Large intestine (tissue), 3 donors: ENCODE measurements at regions not wholly inside any gene's neighbourhood (a gene's known extent, or its start where the extent isn't known, plus 50 kb on each side); places are given as distances from the start of the nearest gene placed in this dataset.
"Not testable (repeated sequence)": the region's sequence is repeated elsewhere in the genome, so short reads cannot be mapped to it uniquely, and the experiment has no call there.

Experiments
- DNase-seq, 2 donors: peaks; one replicate each; pipeline versions ENCODE4 v3.0.0 to v3.0.0-alpha.2; 2013
- H3K27ac ChIP-seq: one replicate; pipeline ENCODE4 v1.5.1; 2013; ENCODE audit warnings: low read length
- H3K27me3 ChIP-seq: 2 replicates; pipeline ENCODE4 v1.6.1; 2013; ENCODE audit warnings: low read length; ENCODE audit not compliant: control insufficient read depth, insufficient read depth
- H3K36me3 ChIP-seq: 2 replicates; pipeline ENCODE4 v1.6.1; 2013; ENCODE audit warnings: low read length; ENCODE audit not compliant: control insufficient read depth, insufficient read depth
- H3K4me1 ChIP-seq: one replicate; pipeline ENCODE4 v1.6.1; 2013; ENCODE audit warnings: low read length; ENCODE audit not compliant: control insufficient read depth, insufficient read depth
- H3K4me3 ChIP-seq: one replicate; pipeline ENCODE4 v1.5.1; 2013; ENCODE audit warnings: low read length
- H3K9me3 ChIP-seq: one replicate; pipeline ENCODE4 v1.6.1; 2013; ENCODE audit warnings: mild to moderate bottlenecking, low read depth, low read length, moderate library complexity; ENCODE audit not compliant: control insufficient read depth
- WGBS: methylation state at CpG from one replicate; pipeline ENCODE4 v1.1.5; 2013; ENCODE audit warnings: low lambda C conversion rate; ENCODE audit not compliant: insufficient coverage; 5-methylcytosine and 5-hydroxymethylcytosine counted together

DNA sequence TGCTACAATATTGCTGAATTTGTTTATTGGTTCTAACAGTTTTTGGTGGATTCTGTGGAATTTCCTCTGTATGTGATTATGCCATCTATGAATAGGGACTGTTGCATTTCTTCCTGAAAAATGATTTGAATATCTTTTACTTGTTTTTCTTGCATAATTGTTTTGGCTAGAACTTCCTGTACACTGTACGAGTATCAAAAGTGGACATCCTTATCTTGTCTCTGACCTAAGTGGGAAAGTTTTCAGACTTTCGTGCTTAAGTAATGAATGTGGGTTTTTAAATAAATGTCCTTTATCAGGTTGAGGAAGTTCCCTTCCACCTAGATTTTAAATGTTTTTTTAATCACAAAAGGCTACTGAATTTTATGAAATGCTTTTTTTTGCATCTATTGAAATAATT lies 203.8 kb upstream of the ATP10A start:
- no peak for DNase-seq
- no peaks in the 10 kb centered on the region for H3K9me3 ChIP-seq
- whole genome bisulfite sequencing = no CpG with 5 or more reads among the region's 2 CpGs
- H3K36me3 ChIP-seq = no peaks in the 10 kb centered on the region
- H3K4me1 ChIP-seq = no peaks in the 10 kb centered on the region
- no peaks in the 10 kb centered on the region for H3K27me3 ChIP-seq
- H3K27ac ChIP-seq = no peak overlapping the region
- H3K4me3 ChIP-seq = no peak overlapping the region

GRCh38 chr15:26065723-26066122 lies 202.6 kb upstream of the ATP10A start:
- Histone ChIP-seq H3K36me3 (no peaks in the 10 kb centered on the region), H3K27ac (no peak overlapping the region), H3K9me3 (no peaks in the 10 kb centered on the region), H3K27me3 (no peaks in the 10 kb centered on the region), H3K4me3 (no peak overlapping the region), H3K4me1 (no peaks in the 10 kb centered on the region)
- no CpG with 5 or more reads among the region's 2 CpGs for WGBS
- no peak for DNase-seq

GRCh38 chr15:26061248-26061647 lies 198.1 kb upstream of the ATP10A start:
- DNase-seq = no peak
- no peak overlapping the region for H3K4me3 ChIP-seq
- WGBS = 88% methylated on average over 1 of the region's 4 CpGs

GRCh38 chr15:26056766-26057165 lies 193.6 kb upstream of the ATP10A start:
- H3K4me1 ChIP-seq, H3K4me3 ChIP-seq, H3K36me3 ChIP-seq, H3K27ac ChIP-seq, H3K27me3 ChIP-seq, H3K9me3 ChIP-seq, DNase-seq: not testable (repeated sequence)
- WGBS = no CpG with 5 or more reads among the region's 29 CpGs

More at GRCh38 chr15:26061248-26061647, 198.1 kb upstream of the ATP10A start:
- H3K27ac ChIP-seq = no peak overlapping the region
- H3K9me3 ChIP-seq = peaks cover 3% of the 10 kb centered on the region
- H3K4me1 ChIP-seq = no peaks in the 10 kb centered on the region
- H3K27me3 ChIP-seq = no peaks in the 10 kb centered on the region
- H3K36me3 ChIP-seq = no peaks in the 10 kb centered on the region

GRCh38 chr15:26051761-26052675 lies 188.9 kb upstream of the ATP10A start:
- peaks cover 3% of the 10 kb centered on the region for H3K9me3 ChIP-seq
- no peak overlapping the region for H3K4me3 ChIP-seq
- no peaks in the 10 kb centered on the region for H3K36me3 ChIP-seq
- H3K27me3 ChIP-seq = no peaks in the 10 kb centered on the region
- no peak overlapping the region for H3K27ac ChIP-seq
- no peak for DNase-seq
- WGBS = 86% methylated on average over 1 of the region's 14 CpGs
- H3K4me1 ChIP-seq = no peaks in the 10 kb centered on the region

DNA sequence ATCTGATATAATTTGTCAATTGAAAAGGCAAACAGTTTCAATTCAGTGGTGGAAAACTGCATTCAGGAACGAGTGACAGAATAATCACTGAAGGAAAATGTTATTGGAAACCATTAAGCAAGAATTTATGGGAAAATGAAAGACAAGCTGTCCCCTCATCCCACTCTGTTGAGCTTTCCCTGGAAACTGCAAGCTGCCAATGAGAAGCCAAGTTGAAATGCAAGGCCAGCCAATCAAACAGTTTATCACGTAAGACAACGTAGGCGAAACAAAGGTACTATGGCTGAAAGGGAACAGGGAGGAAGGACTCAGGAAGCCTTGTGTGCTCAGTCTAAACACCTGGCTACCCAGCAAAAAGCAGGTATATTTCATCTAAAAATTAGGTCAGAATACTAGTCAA lies 187.9 kb upstream of the ATP10A start:
- H3K4me3 ChIP-seq = no peak overlapping the region

DNA sequence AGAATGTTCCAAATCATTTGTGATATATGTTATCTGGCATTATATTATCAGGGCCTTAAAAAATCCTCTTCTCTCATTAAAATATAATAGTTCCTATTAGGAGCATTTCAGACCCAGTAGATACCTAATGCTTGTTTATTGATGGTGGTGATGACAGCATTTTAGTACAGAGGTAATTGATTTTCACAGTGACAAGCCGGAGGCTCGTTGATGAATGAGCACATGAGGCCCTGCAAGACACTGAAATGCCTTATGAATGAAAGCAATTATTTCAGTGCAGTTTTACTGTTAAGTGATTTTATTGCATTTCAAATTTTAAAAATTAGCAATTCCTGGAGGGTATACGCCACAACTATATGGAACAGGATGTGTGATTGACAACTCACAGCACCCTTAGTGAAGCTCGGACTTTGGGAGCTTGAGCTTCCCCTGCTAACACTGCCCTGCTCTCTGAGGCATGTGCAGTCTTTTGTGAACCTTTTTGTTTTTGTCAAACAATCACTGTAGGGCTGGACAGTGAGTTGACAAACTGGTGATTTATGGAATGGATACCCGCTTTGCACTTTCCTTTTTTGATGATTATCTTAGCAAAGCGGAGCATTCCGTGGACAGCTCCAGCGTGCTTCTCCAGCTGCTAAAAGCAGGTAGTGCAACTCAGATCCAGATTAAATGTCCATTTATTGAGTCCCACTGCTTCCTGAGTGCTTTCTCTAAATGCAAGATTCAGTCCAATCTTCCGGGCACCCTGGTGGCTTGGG lies 187.0 kb upstream of the ATP10A start:
- H3K36me3 ChIP-seq = no peaks in the 10 kb centered on the region
- H3K27ac ChIP-seq = no peak overlapping the region
- H3K4me3 ChIP-seq = no peak overlapping the region
- WGBS = 40% methylated on average over 3 of the region's 9 CpGs
- no peaks in the 10 kb centered on the region for H3K27me3 ChIP-seq
- H3K4me1 ChIP-seq = no peaks in the 10 kb centered on the region
- no peaks in the 10 kb centered on the region for H3K9me3 ChIP-seq
- no peak for DNase-seq

More for the DNA sequence above, 187.9 kb upstream of the ATP10A start:
- H3K9me3 ChIP-seq = no peaks in the 10 kb centered on the region
- 68% methylated on average over 3 of the region's 4 CpGs for WGBS
- no peaks in the 10 kb centered on the region for H3K36me3 ChIP-seq
- H3K27me3 ChIP-seq = no peaks in the 10 kb centered on the region
- DNase-seq = no peak
- no peaks in the 10 kb centered on the region for H3K4me1 ChIP-seq
- no peak overlapping the region for H3K27ac ChIP-seq

DNA sequence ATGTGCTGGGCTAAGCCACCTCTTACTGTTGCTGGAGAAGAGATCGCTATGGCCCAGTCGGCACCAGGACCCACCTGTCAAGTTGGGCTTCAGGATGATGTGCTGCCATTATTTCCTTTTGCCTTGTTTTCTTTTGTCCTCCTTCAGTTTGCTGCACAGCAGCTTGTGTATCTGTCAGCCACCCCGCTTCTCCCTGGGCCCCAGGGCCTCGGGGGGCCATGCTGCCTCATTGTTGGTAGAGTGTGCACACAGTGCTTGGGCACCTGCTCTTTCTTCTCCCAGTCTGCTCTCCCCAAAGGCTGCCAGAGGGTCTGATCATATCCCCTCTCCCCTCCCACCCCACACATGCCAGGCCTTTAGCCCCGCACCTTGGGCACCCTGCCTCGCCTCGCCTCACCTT lies 185.5 kb upstream of the ATP10A start:
- WGBS = 100% methylated on average over 3 of the region's 7 CpGs
- H3K9me3 ChIP-seq = no peaks in the 10 kb centered on the region
- no peaks in the 10 kb centered on the region for H3K4me1 ChIP-seq

DNA sequence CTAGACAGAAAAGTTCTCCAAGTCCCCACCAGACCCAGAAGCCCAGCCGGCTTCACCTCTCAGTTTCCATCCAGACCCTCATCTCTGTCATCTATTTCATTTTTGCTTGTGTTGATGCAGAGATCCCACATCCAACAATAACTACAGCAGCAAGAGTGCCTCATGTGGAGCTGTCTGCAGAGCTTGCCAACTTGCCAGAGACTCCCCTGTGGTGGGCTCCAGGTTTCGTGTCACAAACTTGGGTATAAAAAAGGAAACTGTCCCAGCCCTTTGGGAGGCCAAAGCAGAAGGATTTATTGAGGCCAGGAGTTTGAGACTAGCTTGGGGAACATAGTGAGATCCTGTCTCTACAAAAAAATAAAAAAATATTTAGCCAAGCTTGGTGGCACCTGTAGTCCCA lies 182.4 kb upstream of the ATP10A start:
- H3K27ac ChIP-seq = no peak overlapping the region
- no peaks in the 10 kb centered on the region for H3K27me3 ChIP-seq
- no peaks in the 10 kb centered on the region for H3K4me1 ChIP-seq
- WGBS = no CpG with 5 or more reads among the region's 2 CpGs
- DNase-seq = no peak
- H3K4me3 ChIP-seq = no peak overlapping the region
- no peaks in the 10 kb centered on the region for H3K36me3 ChIP-seq
- H3K9me3 ChIP-seq = no peaks in the 10 kb centered on the region

More for the DNA sequence above, 185.5 kb upstream of the ATP10A start:
- no peak overlapping the region for H3K27ac ChIP-seq
- H3K27me3 ChIP-seq = no peaks in the 10 kb centered on the region
- no peak overlapping the region for H3K4me3 ChIP-seq
- H3K36me3 ChIP-seq = no peaks in the 10 kb centered on the region
- DNase-seq = no peak

GRCh38 chr15:26043018-26043417 lies 179.9 kb upstream of the ATP10A start:
- Histone ChIP-seq H3K27me3 (no peaks in the 10 kb centered on the region), H3K36me3 (no peaks in the 10 kb centered on the region), H3K4me1 (no peaks in the 10 kb centered on the region), H3K27ac (no peak overlapping the region), H3K9me3 (no peaks in the 10 kb centered on the region), H3K4me3 (no peak overlapping the region)
- DNase-seq = no peak
- 43% methylated on average over 1 of the region's 2 CpGs for WGBS
